ENCODE measurements at regions not wholly inside any gene's neighbourhood (a gene's known extent, or its start where the extent isn't known, plus 50 kb on each side); places are given as distances from the start of the nearest gene placed in this dataset.

DNA sequence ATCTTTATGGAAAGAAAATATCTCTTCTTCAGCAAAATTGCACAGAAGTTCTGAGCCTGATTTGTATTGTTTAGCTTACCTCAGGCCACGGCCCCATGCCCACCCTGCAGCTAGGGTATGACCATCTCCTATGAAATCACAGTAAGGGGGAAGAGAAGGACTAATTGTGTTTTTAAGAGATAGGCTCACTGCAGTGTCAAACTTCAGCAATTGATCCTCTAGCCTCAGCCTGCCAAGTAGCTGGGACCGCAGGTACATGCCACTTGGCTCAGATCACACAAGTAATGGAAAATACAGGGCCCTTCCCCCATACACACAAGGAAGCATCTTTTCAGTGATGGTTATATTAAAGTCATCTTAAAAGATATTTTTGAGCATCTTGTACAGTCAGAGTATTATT, 60.0 kb downstream of the DMAC1 start:
- TF ChIP-seq, protein P1, sequence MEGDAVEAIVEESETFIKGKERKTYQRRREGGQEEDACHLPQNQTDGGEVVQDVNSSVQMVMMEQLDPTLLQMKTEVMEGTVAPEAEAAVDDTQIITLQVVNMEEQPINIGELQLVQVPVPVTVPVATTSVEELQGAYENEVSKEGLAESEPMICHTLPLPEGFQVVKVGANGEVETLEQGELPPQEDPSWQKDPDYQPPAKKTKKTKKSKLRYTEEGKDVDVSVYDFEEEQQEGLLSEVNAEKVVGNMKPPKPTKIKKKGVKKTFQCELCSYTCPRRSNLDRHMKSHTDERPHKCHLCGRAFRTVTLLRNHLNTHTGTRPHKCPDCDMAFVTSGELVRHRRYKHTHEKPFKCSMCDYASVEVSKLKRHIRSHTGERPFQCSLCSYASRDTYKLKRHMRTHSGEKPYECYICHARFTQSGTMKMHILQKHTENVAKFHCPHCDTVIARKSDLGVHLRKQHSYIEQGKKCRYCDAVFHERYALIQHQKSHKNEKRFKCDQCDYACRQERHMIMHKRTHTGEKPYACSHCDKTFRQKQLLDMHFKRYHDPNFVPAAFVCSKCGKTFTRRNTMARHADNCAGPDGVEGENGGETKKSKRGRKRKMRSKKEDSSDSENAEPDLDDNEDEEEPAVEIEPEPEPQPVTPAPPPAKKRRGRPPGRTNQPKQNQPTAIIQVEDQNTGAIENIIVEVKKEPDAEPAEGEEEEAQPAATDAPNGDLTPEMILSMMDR (IDR thresholded peaks at IDR 0.05; ENCODE audit: borderline replicate concordance, extremely low read depth, insufficient read depth), result no peak
- Histone ChIP-seq H3K27ac (ENCODE audit: low read depth in 2 of 2, low read length in 2 of 2) (no peak overlapping the region), H3K4me3 (ENCODE audit: low read length in 3 of 3) (no peak overlapping the region), H3K27me3 (ENCODE audit: control insufficient read depth, insufficient read depth, low read length) (no peaks in the 10 kb centered on the region), H3K4me1 (ENCODE audit: control insufficient read depth in 2 of 3, insufficient read depth in 2 of 3, low read depth in 1 of 3, low read length in 3 of 3) (no peaks in the 10 kb centered on the region), H3K9me3 (ENCODE audit: control insufficient read depth in 2 of 3, insufficient read depth in 1 of 3, low read length in 3 of 3) (no peaks in the 10 kb centered on the region), H3K36me3 (ENCODE audit: control insufficient read depth in 2 of 3, insufficient read depth in 3 of 3, low read length in 3 of 3) (no peaks in the 10 kb centered on the region), H3K9ac (ENCODE audit: low read length in 3 of 3) (no peak overlapping the region)
- FAIRE-seq, result no peak
- intact Hi-C loops (cut with DNase I), result no loop called here
- no peak for DNase-seq

DNA sequence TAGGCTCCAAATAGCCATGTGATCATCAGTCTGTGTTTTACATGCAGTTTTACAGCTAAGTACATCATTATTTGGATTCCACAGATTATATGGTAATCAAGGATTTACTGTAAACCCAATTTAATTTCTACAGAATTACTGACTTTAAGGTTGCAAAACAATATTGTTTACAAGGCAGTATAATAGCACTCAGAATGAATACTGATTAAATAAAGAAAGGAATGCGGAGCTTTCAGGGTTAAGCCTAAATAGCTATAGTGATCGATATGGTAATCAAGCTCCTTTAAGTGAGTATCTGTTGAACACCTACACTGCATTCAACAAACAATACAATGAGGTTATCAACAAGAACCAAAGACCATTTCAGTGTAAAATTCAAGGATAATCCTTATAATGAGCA, 64.3 kb downstream of the DMAC1 start:
- no peak overlapping the region for H3K9ac ChIP-seq (ENCODE audit: low read length in 3 of 3)
- intact Hi-C loops (cut with DNase I), result no loop called here
- H3K27me3 ChIP-seq (ENCODE audit: control insufficient read depth, insufficient read depth, low read length), result no peaks in the 10 kb centered on the region
- H3K27ac ChIP-seq (ENCODE audit: low read depth in 2 of 2, low read length in 2 of 2), result no peak overlapping the region
- TF ChIP-seq, protein P1 (IDR thresholded peaks at IDR 0.05; ENCODE audit: borderline replicate concordance, extremely low read depth, insufficient read depth), result no peak
- H3K9me3 ChIP-seq (ENCODE audit: control insufficient read depth in 2 of 3, insufficient read depth in 1 of 3, low read length in 3 of 3), result no peaks in the 10 kb centered on the region
- H3K36me3 ChIP-seq (ENCODE audit: control insufficient read depth in 2 of 3, insufficient read depth in 3 of 3, low read length in 3 of 3), result no peaks in the 10 kb centered on the region
- no peaks in the 10 kb centered on the region for H3K4me1 ChIP-seq (ENCODE audit: control insufficient read depth in 2 of 3, insufficient read depth in 2 of 3, low read depth in 1 of 3, low read length in 3 of 3)
- FAIRE-seq, result no peak
- DNase-seq, result no peak
- H3K4me3 ChIP-seq (ENCODE audit: low read length in 3 of 3), result no peak overlapping the region

DNA sequence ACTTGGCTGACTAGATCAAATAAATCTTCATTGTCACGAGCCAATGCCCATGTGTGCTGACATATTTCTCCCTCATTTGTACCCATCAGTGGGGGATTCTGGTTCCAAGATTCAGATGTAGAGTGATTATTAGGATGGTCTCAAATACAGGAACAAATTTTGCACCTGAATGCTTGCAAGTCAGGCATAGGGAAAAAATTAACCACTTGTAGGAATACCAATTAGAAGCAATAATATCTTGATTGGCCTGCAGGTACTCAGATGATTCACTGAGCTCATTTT, 69.5 kb downstream of the DMAC1 start:
- DNase-seq (no peak), FAIRE-seq (no peak)
- Histone ChIP-seq H3K4me1 (ENCODE audit: control insufficient read depth in 2 of 3, insufficient read depth in 2 of 3, low read depth in 1 of 3, low read length in 3 of 3) (no peaks in the 10 kb centered on the region), H3K27ac (ENCODE audit: low read depth in 2 of 2, low read length in 2 of 2) (no peak overlapping the region), H3K9ac (ENCODE audit: low read length in 3 of 3) (no peak overlapping the region), H3K36me3 (ENCODE audit: control insufficient read depth in 2 of 3, insufficient read depth in 3 of 3, low read length in 3 of 3) (no peaks in the 10 kb centered on the region), H3K9me3 (ENCODE audit: control insufficient read depth in 2 of 3, insufficient read depth in 1 of 3, low read length in 3 of 3) (no peaks in the 10 kb centered on the region), H3K27me3 (ENCODE audit: control insufficient read depth, insufficient read depth, low read length) (no peaks in the 10 kb centered on the region), H3K4me3 (ENCODE audit: low read length in 3 of 3) (no peak overlapping the region)
- TF ChIP-seq, protein P1 (IDR thresholded peaks at IDR 0.05; ENCODE audit: borderline replicate concordance, extremely low read depth, insufficient read depth), result no peak
- intact Hi-C loops (cut with DNase I), result no loop called here

DNA sequence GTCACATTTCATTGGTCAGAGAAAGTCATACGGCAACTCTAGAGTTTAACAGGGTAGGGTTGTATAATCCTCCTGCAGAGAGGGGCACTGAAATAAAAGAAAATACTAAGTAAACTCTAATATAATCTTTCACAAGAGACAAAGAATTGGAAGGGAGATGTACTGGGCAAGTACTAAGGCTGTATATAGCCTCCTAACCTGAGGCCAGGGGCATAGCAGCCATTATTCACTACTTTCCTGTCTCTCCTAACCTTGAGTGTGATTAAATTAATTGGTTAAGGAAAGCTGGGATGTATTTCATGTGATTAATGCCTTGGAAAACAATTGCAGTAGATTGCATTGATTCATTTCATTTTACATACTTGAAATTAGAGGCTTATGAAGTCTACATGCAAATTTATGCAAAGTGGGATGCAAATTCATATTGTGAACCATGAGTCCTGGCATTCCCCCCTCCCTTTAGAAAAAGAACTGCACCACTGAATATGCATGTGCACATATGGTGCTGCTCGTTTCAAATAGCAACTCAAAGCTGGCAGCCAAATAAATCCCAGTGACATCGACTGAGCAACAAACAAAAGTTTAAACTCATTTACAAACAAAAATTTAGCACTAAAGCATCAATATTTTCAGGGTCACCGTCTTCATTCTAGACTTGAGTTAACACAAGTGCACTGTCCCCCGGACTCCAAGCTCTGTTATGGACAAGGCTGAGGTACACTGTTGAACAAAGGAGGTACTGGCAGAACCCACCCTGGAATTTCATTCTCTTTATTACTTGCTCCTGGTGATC, 70.0 kb downstream of the DMAC1 start:
- intact Hi-C loops (cut with DNase I), result no loop called here
- no peak overlapping the region for H3K9ac ChIP-seq (ENCODE audit: low read length in 3 of 3)
- H3K4me3 ChIP-seq (ENCODE audit: low read length in 3 of 3), result no peak overlapping the region
- no peak overlapping the region for H3K27ac ChIP-seq (ENCODE audit: low read depth in 2 of 2, low read length in 2 of 2)
- no peaks in the 10 kb centered on the region for H3K36me3 ChIP-seq (ENCODE audit: control insufficient read depth in 2 of 3, insufficient read depth in 3 of 3, low read length in 3 of 3)
- no peak for DNase-seq
- H3K27me3 ChIP-seq (ENCODE audit: control insufficient read depth, insufficient read depth, low read length), result no peaks in the 10 kb centered on the region
- FAIRE-seq, result no peak
- no peaks in the 10 kb centered on the region for H3K9me3 ChIP-seq (ENCODE audit: control insufficient read depth in 2 of 3, insufficient read depth in 1 of 3, low read length in 3 of 3)
- TF ChIP-seq, protein P1 (IDR thresholded peaks at IDR 0.05; ENCODE audit: borderline replicate concordance, extremely low read depth, insufficient read depth), result no peak
- no peaks in the 10 kb centered on the region for H3K4me1 ChIP-seq (ENCODE audit: control insufficient read depth in 2 of 3, insufficient read depth in 2 of 3, low read depth in 1 of 3, low read length in 3 of 3)
